H9 (cell line): ENCODE measurements at regions not wholly inside any gene's neighbourhood (a gene's known extent, or its start where the extent isn't known, plus 50 kb on each side); places are given as distances from the start of the nearest gene placed in this dataset.
A peak's percentile ranks its signal among the peaks of the same experiment; 100 is the strongest.

ENCODE experiments used
- DNase-seq: peaks from one replicate; pipeline ENCODE4 v3.0.0-alpha.2; 2017
- H2AFZ ChIP-seq: one replicate; pipeline ENCODE4 v1.6.1; 2013; ENCODE audit warnings: mild to moderate bottlenecking, low read length, control low read depth, moderate library complexity
- H2AK5ac ChIP-seq: 2 replicates; pipeline ENCODE4 v1.6.1; 2013; ENCODE audit warnings: low read length, control low read depth, mixed read lengths; ENCODE audit not compliant: insufficient read length
- H2BK120ac ChIP-seq: one replicate; pipeline ENCODE4 v1.6.1; 2013; ENCODE audit warnings: low read depth, mild to moderate bottlenecking, low read length, control low read depth, inconsistent platforms; ENCODE audit not compliant: poor library complexity, severe bottlenecking
- H2BK12ac ChIP-seq: 2 replicates; pipeline ENCODE4 v1.6.1; 2013; ENCODE audit warnings: low read length, control low read depth, mixed read lengths, low read depth; ENCODE audit not compliant: insufficient read length
- H2BK15ac ChIP-seq: 2 replicates; pipeline ENCODE4 v1.6.1; 2013; ENCODE audit warnings: low read depth, low read length, control low read depth
- H2BK20ac ChIP-seq: one replicate; pipeline ENCODE4 v1.6.1; 2013; ENCODE audit warnings: low read depth, mild to moderate bottlenecking, low read length, control low read depth, inconsistent platforms; ENCODE audit not compliant: poor library complexity, severe bottlenecking
- H2BK5ac ChIP-seq: 2 replicates; pipeline ENCODE4 v1.6.1; 2013; ENCODE audit warnings: low read length, control low read depth, mixed read lengths; ENCODE audit not compliant: insufficient read length
- H3K14ac ChIP-seq: 2 replicates; pipeline ENCODE4 v1.6.1; 2013; ENCODE audit warnings: low read length, control low read depth; ENCODE audit not compliant: insufficient read depth
- H3K18ac ChIP-seq: 2 replicates; pipeline ENCODE4 v1.6.1; 2013; ENCODE audit warnings: low read depth, mild to moderate bottlenecking, mixed read lengths, low read length, control low read depth; ENCODE audit not compliant: insufficient read length
- H3K23ac ChIP-seq: 2 replicates; pipeline ENCODE4 v1.6.1; 2013; ENCODE audit warnings: low read length, control low read depth, mixed read lengths, low read depth; ENCODE audit not compliant: insufficient read length
- H3K23me2 ChIP-seq: 2 replicates; pipeline ENCODE4 v1.6.1; 2013; ENCODE audit warnings: low read depth, mild to moderate bottlenecking, mixed read lengths, low read length, control low read depth; ENCODE audit not compliant: insufficient read length, poor library complexity, severe bottlenecking
- H3K27ac ChIP-seq: 2 replicates; pipeline ENCODE4 v1.5.1; 2013; ENCODE audit warnings: low read length, control low read depth, mixed read lengths, low read depth; ENCODE audit not compliant: insufficient read length
- H3K27me3 ChIP-seq: 2 replicates; pipeline ENCODE4 v1.6.1; 2013; ENCODE audit warnings: low read length, control low read depth, inconsistent platforms; ENCODE audit not compliant: insufficient read depth
- H3K4ac ChIP-seq: 2 replicates; pipeline ENCODE4 v1.6.1; 2013; ENCODE audit warnings: low read depth, mild to moderate bottlenecking, control low read depth, inconsistent platforms, low read length, moderate library complexity
- H3K4me1 ChIP-seq: 2 replicates; pipeline ENCODE4 v1.6.1; 2013; ENCODE audit warnings: low read length, control low read depth, inconsistent platforms; ENCODE audit not compliant: insufficient read depth
- H3K4me2 ChIP-seq: 2 replicates; pipeline ENCODE4 v1.6.1; 2013; ENCODE audit warnings: low read length, control low read depth, mixed read lengths; ENCODE audit not compliant: insufficient read length, insufficient read depth
- H3K56ac ChIP-seq: 2 replicates; pipeline ENCODE4 v1.6.1; 2013; ENCODE audit warnings: low read depth, mild to moderate bottlenecking, mixed read lengths, low read length, control low read depth; ENCODE audit not compliant: insufficient read length
- H3K79me1 ChIP-seq: 2 replicates; pipeline ENCODE4 v1.6.1; 2013; ENCODE audit warnings: low read depth, mild to moderate bottlenecking, moderate library complexity, low read length, control low read depth, inconsistent platforms; ENCODE audit not compliant: insufficient read depth, poor library complexity, severe bottlenecking
- H3K79me2 ChIP-seq: 2 replicates; pipeline ENCODE4 v1.6.1; 2013; ENCODE audit warnings: low read length, control low read depth, inconsistent platforms; ENCODE audit not compliant: insufficient read depth
- H3K9ac ChIP-seq: 2 replicates; pipeline ENCODE4 v1.6.1; 2013; ENCODE audit warnings: low read length, control low read depth, mixed read lengths; ENCODE audit not compliant: insufficient read length; ENCODE audit errors: extremely low read depth
- H3K9me3 ChIP-seq: one replicate; pipeline ENCODE4 v1.6.1; 2013; ENCODE audit warnings: low read depth, low read length, inconsistent platforms; ENCODE audit not compliant: control insufficient read depth
- H3T11ph ChIP-seq: one replicate; pipeline ENCODE4 v1.6.1; 2013; ENCODE audit warnings: mild to moderate bottlenecking, low read length, control low read depth, inconsistent platforms
- H4K20me1 ChIP-seq: one replicate; pipeline ENCODE4 v1.6.1; 2013; ENCODE audit not compliant: control insufficient read depth, insufficient read length, insufficient read depth
- H4K5ac ChIP-seq: 2 replicates; pipeline ENCODE4 v1.6.1; 2013; ENCODE audit warnings: low read depth, mild to moderate bottlenecking, mixed read lengths, low read length, control low read depth; ENCODE audit not compliant: insufficient read length
- H4K8ac ChIP-seq: replicated peaks from 2 replicates; pipeline ENCODE4 v1.6.1; 2013; ENCODE audit warnings: low read length, control low read depth, mixed read lengths, low read depth; ENCODE audit not compliant: insufficient read length
- H4K91ac ChIP-seq: 2 replicates; pipeline ENCODE4 v1.6.1; 2013; ENCODE audit warnings: low read depth, mild to moderate bottlenecking, moderate library complexity, mixed read lengths, low read length, control low read depth; ENCODE audit not compliant: insufficient read length
- H3K27ac Mint-ChIP-seq, 3 experiments: 2 replicates in 2 of 3; 3 replicates in 1 of 3; pipeline ENCODE4 v1.8.0; 2020 to 2021; ENCODE audit warnings: mixed read lengths in 3 of 3, mild to moderate bottlenecking in 1 of 3, moderate library complexity in 1 of 3
- H3K27me3 Mint-ChIP-seq: 2 replicates; pipeline ENCODE4 v1.8.0; 2021; ENCODE audit warnings: low read depth, mild to moderate bottlenecking, moderate library complexity, mixed read lengths
- H3K36me3 Mint-ChIP-seq, 3 experiments: 2 replicates in 2 of 3; 3 replicates in 1 of 3; pipeline ENCODE4 v1.8.0; 2020 to 2021; ENCODE audit warnings: low read depth in 3 of 3, mixed read lengths in 3 of 3; ENCODE audit not compliant: insufficient read depth in 1 of 3
- H3K4me1 Mint-ChIP-seq, 2 experiments: 2 replicates each; pipeline ENCODE4 v1.8.0; 2020; ENCODE audit warnings: mixed read lengths in 2 of 2
- H3K4me3 Mint-ChIP-seq, 2 experiments: 2 replicates in 1 of 2; 3 replicates in 1 of 2; pipeline ENCODE4 v1.8.0; 2020 to 2021; ENCODE audit warnings: mild to moderate bottlenecking in 2 of 2, mixed read lengths in 2 of 2, moderate library complexity in 1 of 2
- H3K9me3 Mint-ChIP-seq, 2 experiments: 2 replicates in 1 of 2; 3 replicates in 1 of 2; pipeline ENCODE4 v1.8.0; 2020; ENCODE audit warnings: mild to moderate bottlenecking in 2 of 2, mixed read lengths in 2 of 2, moderate library complexity in 1 of 2
- CTCF ChIP-seq: fragments of 200-600 bp; sonication (generic); conservative IDR thresholded peaks from 3 replicates; pipeline ENCODE4 v1.8.0; 2021; ENCODE audit warnings: antibody characterized with exemption, mild to moderate bottlenecking
- WGBS: extraction: QIAGEN DNeasy Blood & Tissue Kit; methylation state at CpG from one replicate; pipeline ENCODE4 v1.1.7; 2013; ENCODE audit warnings: missing lambda C conversion rate, low lambda C conversion rate, mixed read lengths; ENCODE audit not compliant: insufficient read length; ENCODE audit errors: extremely low coverage; 5-methylcytosine and 5-hydroxymethylcytosine counted together

DNA sequence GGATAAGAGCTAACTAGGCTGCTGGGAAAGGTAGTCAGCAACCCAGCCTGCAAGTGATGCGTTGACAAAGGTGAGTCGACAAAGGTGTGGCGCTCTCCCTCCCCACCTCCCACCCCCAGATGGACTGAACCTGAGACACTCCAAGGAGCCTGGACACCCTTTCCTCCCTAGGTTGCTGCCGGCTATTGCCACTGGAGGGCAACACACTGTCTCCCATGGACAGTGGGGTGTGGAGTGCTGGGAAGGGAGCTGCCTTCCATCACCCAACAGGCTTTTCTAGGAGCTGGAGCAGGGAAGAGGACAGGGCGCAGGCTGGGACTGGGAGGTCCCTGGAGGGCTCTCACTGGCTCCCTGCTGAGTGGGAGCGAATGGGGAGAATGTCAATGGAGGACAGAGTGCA lies 75.4 kb upstream of the ARAP3 start:
- peak overlapping the region in 1 of 2 experiments; percentile 43; a peak in 2 of 5 replicates for H3K4me3 Mint-ChIP-seq

More for the DNA sequence above, 75.4 kb upstream of the ARAP3 start:
- H3K14ac ChIP-seq, result no peak overlapping the region
- Mint-ChIP-seq H3K27me3 (peaks cover 22% of the 10 kb centered on the region), H3K27ac (no peak overlapping the region), H3K36me3 (no peaks in the 10 kb centered on the region), H3K4me1 (peaks cover 47 to 71% of the 10 kb centered on the region in 2 experiments), H3K9me3 (no peaks in the 10 kb centered on the region)
- H3K27ac ChIP-seq, result no peak overlapping the region
- H2BK5ac ChIP-seq, result no peak overlapping the region
- peak; percentile 65 for TF ChIP-seq CTCF
- H2BK12ac ChIP-seq, result no peak overlapping the region
- no peaks in the 10 kb centered on the region for H4K20me1 ChIP-seq
- no peak overlapping the region for H4K91ac ChIP-seq
- no peak overlapping the region for H2AFZ ChIP-seq
- no peaks in the 10 kb centered on the region for H3K79me1 ChIP-seq
- no peak overlapping the region for H2BK15ac ChIP-seq
- no peak overlapping the region for H3K4me2 ChIP-seq
- H2AK5ac ChIP-seq, result no peak overlapping the region
- H3K23me2 ChIP-seq, result no peaks in the 10 kb centered on the region
- no peak overlapping the region for H3K4ac ChIP-seq
- H3K9ac ChIP-seq, result no peak overlapping the region
- H4K5ac ChIP-seq, result no peak overlapping the region
- no peak overlapping the region for H4K8ac ChIP-seq
- peaks cover 8% of the 10 kb centered on the region; the same call in 1 of the 2 replicates for H3K27me3 ChIP-seq
- no CpG with 5 or more reads among the region's 6 CpGs for WGBS
- H3K56ac ChIP-seq, result no peak overlapping the region
- H3K79me2 ChIP-seq, result no peaks in the 10 kb centered on the region
- H3K18ac ChIP-seq, result no peak overlapping the region
- peaks cover 13% of the 10 kb centered on the region; the same call in 1 of the 2 replicates for H3K4me1 ChIP-seq
- H3T11ph ChIP-seq, result no peak overlapping the region
- no peak overlapping the region for H3K23ac ChIP-seq
- H2BK20ac ChIP-seq, result no peak overlapping the region
- DNase-seq, result peak; percentile 73
- H2BK120ac ChIP-seq, result no peak overlapping the region
- no peaks in the 10 kb centered on the region for H3K9me3 ChIP-seq
